Gastrocnemius medialis (tissue), 4 donors: ENCODE measurements at regions not wholly inside any gene's neighbourhood (a gene's known extent, or its start where the extent isn't known, plus 50 kb on each side); places are given as distances from the start of the nearest gene placed in this dataset.

Experiments
- CTCF ChIP-seq, 5 experiments: fragments of 450-650 bp in 3 of 5; fragments of 200-600 bp in 2 of 5; sonication (generic) in 2 of 5; IDR thresholded peaks in 4 of 5; conservative IDR thresholded peaks in 1 of 5; 1 replicate in 4 of 5; 2 replicates in 1 of 5; pipeline ENCODE4 v1.5.1; 2016 to 2019; ENCODE audit warnings: antibody characterized with exemption in 5 of 5, mild to moderate bottlenecking in 3 of 5, moderate library complexity in 3 of 5
- POLR2A ChIP-seq, 2 donors: fragments of 450-650 bp; IDR thresholded peaks; one replicate each; pipeline ENCODE4 v1.6.1; 2017; ENCODE audit warnings: antibody characterized with exemption in 2 of 2, mild to moderate bottlenecking in 2 of 2, moderate library complexity in 2 of 2

- TF ChIP-seq CTCF (IDR thresholded peaks at IDR 0.05 in 4 of 5, conservative IDR thresholded peaks at IDR 0.05 in 1 of 5) = no peak
- no peak for TF ChIP-seq POLR2A (IDR thresholded peaks at IDR 0.05)
Measured at GRCh38 chr6:90960324-90960723, 373.5 kb upstream of the MAP3K7 start.
